ENCODE measurements at regions not wholly inside any gene's neighbourhood (a gene's known extent, or its start where the extent isn't known, plus 50 kb on each side); places are given as distances from the start of the nearest gene placed in this dataset.
"Not testable (repeated sequence)": the region's sequence is repeated elsewhere in the genome, so short reads cannot be mapped to it uniquely, and the experiment has no call there.

GRCh38 chr10:23869996-23870395 is 338.9 kb upstream of the KIAA1217 start:
- no peak for DNase-seq (ENCODE audit: low read depth in 2 of 2)

GRCh38 chr10:23870651-23871610 is 338.0 kb upstream of the KIAA1217 start:
- no peak for DNase-seq (ENCODE audit: low read depth in 2 of 2)

- DNase-seq (ENCODE audit: low read depth in 2 of 2), result no peak
Measured at GRCh38 chr10:23872290-23872689, 336.6 kb upstream of the KIAA1217 start.

- DNase-seq (ENCODE audit: low read depth in 2 of 2), result no peak
Measured at GRCh38 chr10:23877791-23878320, 331.1 kb upstream of the KIAA1217 start.

GRCh38 chr10:23884670-23885069 is 324.3 kb upstream of the KIAA1217 start:
- no peak for DNase-seq (ENCODE audit: low read depth in 2 of 2)

GRCh38 chr10:23885853-23886252 is 323.1 kb upstream of the KIAA1217 start:
- DNase-seq (ENCODE audit: low read depth in 2 of 2), result no peak

- DNase-seq (ENCODE audit: low read depth in 2 of 2), result no peak
Measured at GRCh38 chr10:23886355-23886754, 322.6 kb upstream of the KIAA1217 start.

GRCh38 chr10:23891301-23891700 is 317.6 kb upstream of the KIAA1217 start:
- no peak for DNase-seq (ENCODE audit: low read depth in 2 of 2)

- DNase-seq (ENCODE audit: low read depth in 2 of 2), result no peak
Measured at GRCh38 chr10:23892296-23892695, 316.6 kb upstream of the KIAA1217 start.

- DNase-seq (ENCODE audit: low read depth in 2 of 2), result no peak
Measured at GRCh38 chr10:23897267-23897666, 311.7 kb upstream of the KIAA1217 start.

- DNase-seq (ENCODE audit: low read depth in 2 of 2), result no peak
Measured at GRCh38 chr10:23897861-23898260, 311.1 kb upstream of the KIAA1217 start.

- no peak for DNase-seq (ENCODE audit: low read depth in 2 of 2)
Measured at GRCh38 chr10:23899166-23899565, 309.8 kb upstream of the KIAA1217 start.

GRCh38 chr10:23910291-23910690 is 298.6 kb upstream of the KIAA1217 start:
- no peak for DNase-seq (ENCODE audit: low read depth in 2 of 2)

- DNase-seq (ENCODE audit: low read depth in 2 of 2), result no peak
Measured at GRCh38 chr10:23912884-23913404, 296.0 kb upstream of the KIAA1217 start.

- DNase-seq (ENCODE audit: low read depth in 2 of 2), result no peak
Measured at GRCh38 chr10:23914641-23915040, 294.3 kb upstream of the KIAA1217 start.

- no peak for DNase-seq (ENCODE audit: low read depth in 2 of 2)
Measured at GRCh38 chr10:23917251-23917840, 291.6 kb upstream of the KIAA1217 start.

- DNase-seq (ENCODE audit: low read depth in 2 of 2), result no peak
Measured at GRCh38 chr10:23918090-23918723, 290.7 kb upstream of the KIAA1217 start.

- DNase-seq (ENCODE audit: low read depth in 2 of 2), result no peak
Measured at GRCh38 chr10:23918839-23919238, 290.1 kb upstream of the KIAA1217 start.

- DNase-seq (ENCODE audit: low read depth in 2 of 2), result no peak
Measured at GRCh38 chr10:23927576-23928325, 281.2 kb upstream of the KIAA1217 start.

- DNase-seq (ENCODE audit: low read depth in 2 of 2), result not testable (repeated sequence)
Measured at GRCh38 chr10:23934023-23934422, 274.9 kb upstream of the KIAA1217 start.

- no peak for DNase-seq (ENCODE audit: low read depth in 2 of 2)
Measured at GRCh38 chr10:23945845-23946244, 263.1 kb upstream of the KIAA1217 start.
